Esophagus squamous epithelium (tissue), 4 donors: ENCODE measurements at regions not wholly inside any gene's neighbourhood (a gene's known extent, or its start where the extent isn't known, plus 50 kb on each side); places are given as distances from the start of the nearest gene placed in this dataset.

Experiments used
- POLR2A ChIP-seq, 4 donors: fragments of 450-650 bp; IDR thresholded peaks; one replicate each; pipeline ENCODE4 v1.6.1; 2017; ENCODE audit warnings: antibody characterized with exemption in 4 of 4, mild to moderate bottlenecking in 4 of 4, moderate library complexity in 3 of 4
- TF ChIP-seq, protein P1 (sequence below), 6 experiments: fragments of 450-650 bp in 4 of 6; fragments of 200-600 bp in 2 of 6; sonication (generic) in 2 of 6; IDR thresholded peaks; one replicate each; pipeline ENCODE4 v1.5.1; 2016 to 2019; ENCODE audit warnings: antibody characterized with exemption in 6 of 6, mild to moderate bottlenecking in 4 of 6, moderate library complexity in 4 of 6

DNA sequence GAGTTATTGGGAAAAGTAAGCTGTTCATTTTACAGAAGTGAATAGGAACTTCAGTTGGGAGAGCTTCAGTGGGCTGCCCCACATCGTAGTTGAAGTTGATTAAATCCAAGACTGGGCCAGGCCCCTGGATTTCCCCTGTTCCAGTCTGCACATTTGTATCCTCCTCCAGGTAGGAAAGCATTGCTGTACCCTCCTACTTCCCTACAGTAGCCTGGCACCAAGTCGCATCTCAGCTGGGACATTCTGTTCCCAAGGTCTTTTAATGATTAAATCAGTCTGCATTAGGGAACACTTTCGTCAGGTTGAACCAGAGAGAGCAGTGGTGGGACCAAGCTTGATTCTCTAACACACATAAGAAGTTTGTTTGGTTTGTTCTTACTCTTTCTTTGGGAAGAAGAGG is 165.8 kb upstream of the PPARGC1A start:
- TF ChIP-seq, protein P1, sequence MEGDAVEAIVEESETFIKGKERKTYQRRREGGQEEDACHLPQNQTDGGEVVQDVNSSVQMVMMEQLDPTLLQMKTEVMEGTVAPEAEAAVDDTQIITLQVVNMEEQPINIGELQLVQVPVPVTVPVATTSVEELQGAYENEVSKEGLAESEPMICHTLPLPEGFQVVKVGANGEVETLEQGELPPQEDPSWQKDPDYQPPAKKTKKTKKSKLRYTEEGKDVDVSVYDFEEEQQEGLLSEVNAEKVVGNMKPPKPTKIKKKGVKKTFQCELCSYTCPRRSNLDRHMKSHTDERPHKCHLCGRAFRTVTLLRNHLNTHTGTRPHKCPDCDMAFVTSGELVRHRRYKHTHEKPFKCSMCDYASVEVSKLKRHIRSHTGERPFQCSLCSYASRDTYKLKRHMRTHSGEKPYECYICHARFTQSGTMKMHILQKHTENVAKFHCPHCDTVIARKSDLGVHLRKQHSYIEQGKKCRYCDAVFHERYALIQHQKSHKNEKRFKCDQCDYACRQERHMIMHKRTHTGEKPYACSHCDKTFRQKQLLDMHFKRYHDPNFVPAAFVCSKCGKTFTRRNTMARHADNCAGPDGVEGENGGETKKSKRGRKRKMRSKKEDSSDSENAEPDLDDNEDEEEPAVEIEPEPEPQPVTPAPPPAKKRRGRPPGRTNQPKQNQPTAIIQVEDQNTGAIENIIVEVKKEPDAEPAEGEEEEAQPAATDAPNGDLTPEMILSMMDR (IDR thresholded peaks at IDR 0.05), result no peak
- no peak for TF ChIP-seq POLR2A (IDR thresholded peaks at IDR 0.05)
